ENCODE measurements at regions not wholly inside any gene's neighbourhood (a gene's known extent, or its start where the extent isn't known, plus 50 kb on each side); places are given as distances from the start of the nearest gene placed in this dataset.

DNA sequence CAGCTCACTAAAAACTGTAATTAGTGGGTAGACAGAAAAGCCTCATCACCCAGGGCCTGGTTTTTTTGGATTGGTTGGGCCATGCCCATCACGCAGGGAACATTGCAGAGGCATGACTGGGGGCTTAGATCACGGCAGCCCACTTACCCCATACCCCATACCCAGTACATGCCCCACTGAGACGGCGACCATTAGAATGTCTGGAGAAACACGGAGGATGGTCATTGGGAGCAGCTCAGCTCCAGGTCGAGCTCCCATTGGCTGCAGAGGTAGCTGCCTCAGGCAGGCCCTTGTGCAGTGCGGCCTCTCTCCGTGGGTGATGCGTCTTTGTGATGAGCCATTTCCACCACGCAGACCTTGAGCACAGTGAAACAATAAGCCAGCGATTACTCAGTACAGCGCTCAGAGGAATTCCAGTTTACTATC is 204.0 kb downstream of the GADD45G start:
- H3K27me3 ChIP-seq (replicated peaks; ENCODE audit: insufficient read depth, low read depth, low read length, poor library complexity), result no peaks in the 10 kb centered on the region
- intact Hi-C loops (cut with micrococcal nuclease; ENCODE audit: unreplicated experiment), result no loop called here
- BruUV-seq (replicated peaks), result no TSS peak
- no peak overlapping the region for H3K27ac ChIP-seq (ENCODE audit: low read depth, low read length, poor library complexity, severe bottlenecking)
- TF ChIP-seq EZH2 (IDR thresholded peaks at IDR 0.05; ENCODE audit: borderline replicate concordance, low read depth, low read length, poor library complexity, severe bottlenecking) (no peak), CTCF (conservative IDR thresholded peaks at IDR 0.05; ENCODE audit: low read depth, low read length) (no peak)
- H3K4me3 ChIP-seq (ENCODE audit: low read depth, low read length, poor library complexity, severe bottlenecking), result no peak overlapping the region
- ChIA-PET POLR2A (ENCODE audit: low non-redundant PET) (no interaction called here), CTCF (no interaction called here)
- peaks cover 16% of the 10 kb centered on the region for H3K4me1 ChIP-seq (ENCODE audit: insufficient read depth, low read length, poor library complexity, severe bottlenecking)
- no peak for DNase-seq (ENCODE audit: low spot score)
- H3K36me3 ChIP-seq (ENCODE audit: insufficient read depth, low read length, poor library complexity, severe bottlenecking), result no peaks in the 10 kb centered on the region
- H3K9me3 ChIP-seq (ENCODE audit: low read depth, low read length, poor library complexity, severe bottlenecking), result no peaks in the 10 kb centered on the region

DNA sequence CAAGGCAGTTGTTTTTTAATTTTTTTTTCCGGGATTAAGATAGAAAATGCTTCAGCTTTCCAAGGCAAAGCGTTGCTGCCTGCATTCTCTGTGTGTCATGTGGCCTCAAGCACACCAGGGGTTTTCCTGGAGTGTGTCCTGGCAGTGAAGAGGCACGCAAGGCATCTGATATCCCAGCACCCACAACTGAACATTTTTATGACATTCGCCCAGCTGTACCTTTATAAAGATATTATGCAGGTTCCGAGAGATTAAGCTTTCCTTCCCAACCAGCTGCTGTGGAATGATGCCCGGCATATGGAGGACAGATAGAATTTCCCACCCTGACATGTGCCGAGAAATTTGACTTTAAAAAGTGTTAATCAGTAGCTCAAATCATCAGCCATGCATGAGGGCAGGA is 205.6 kb downstream of the GADD45G start:
- no peaks in the 10 kb centered on the region for H3K27me3 ChIP-seq (replicated peaks; ENCODE audit: insufficient read depth, low read depth, low read length, poor library complexity)
- no peak overlapping the region for H3K27ac ChIP-seq (ENCODE audit: low read depth, low read length, poor library complexity, severe bottlenecking)
- no peak overlapping the region for H3K4me3 ChIP-seq (ENCODE audit: low read depth, low read length, poor library complexity, severe bottlenecking)
- peaks cover 16% of the 10 kb centered on the region for H3K4me1 ChIP-seq (ENCODE audit: insufficient read depth, low read length, poor library complexity, severe bottlenecking)
- H3K36me3 ChIP-seq (ENCODE audit: insufficient read depth, low read length, poor library complexity, severe bottlenecking), result no peaks in the 10 kb centered on the region
- CTCF ChIA-PET, result no interaction called here
- TF ChIP-seq EZH2 (IDR thresholded peaks at IDR 0.05; ENCODE audit: borderline replicate concordance, low read depth, low read length, poor library complexity, severe bottlenecking) (no peak), CTCF (conservative IDR thresholded peaks at IDR 0.05; ENCODE audit: low read depth, low read length) (no peak)
- intact Hi-C loops (cut with micrococcal nuclease; ENCODE audit: unreplicated experiment), result loop anchor here (10.0 kb wide), 1 partner anchor 396 kb away; no protein-coding TSS in a partner anchor
- H3K9me3 ChIP-seq (ENCODE audit: low read depth, low read length, poor library complexity, severe bottlenecking), result no peaks in the 10 kb centered on the region
- no TSS peak for BruUV-seq (replicated peaks)
- POLR2A ChIA-PET (ENCODE audit: low non-redundant PET), result no interaction called here
- DNase-seq (ENCODE audit: low spot score), result peak; percentile 77

DNA sequence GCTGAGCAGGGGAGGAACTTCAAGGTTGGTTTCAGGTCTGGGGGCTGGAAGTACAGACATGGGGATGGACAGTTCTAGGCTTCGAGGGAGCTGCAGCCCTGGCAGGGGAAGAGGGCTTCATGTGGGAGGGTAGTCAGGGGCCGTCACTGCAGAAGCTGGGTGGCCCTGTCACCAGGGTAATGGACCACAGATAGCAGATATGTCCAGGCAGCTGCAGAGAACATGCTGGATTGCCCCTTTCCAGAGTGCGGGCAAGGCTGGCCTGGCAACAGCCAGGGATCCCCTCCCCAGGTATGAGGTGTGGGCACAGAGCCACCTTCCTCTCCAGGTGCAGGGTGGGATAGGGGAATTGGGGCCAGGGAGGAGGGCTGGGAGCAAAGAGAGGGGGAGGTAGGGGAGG is 206.5 kb downstream of the GADD45G start:
- DNase-seq (ENCODE audit: low spot score), result no peak
- CTCF ChIA-PET, result no interaction called here
- peaks cover 16% of the 10 kb centered on the region for H3K4me1 ChIP-seq (ENCODE audit: insufficient read depth, low read length, poor library complexity, severe bottlenecking)

More for the DNA sequence above, 206.5 kb downstream of the GADD45G start:
- intact Hi-C loops (cut with micrococcal nuclease; ENCODE audit: unreplicated experiment), result loop anchor here (10.0 kb wide), 1 partner anchor 397 kb away; no protein-coding TSS in a partner anchor
- Histone ChIP-seq H3K27ac (ENCODE audit: low read depth, low read length, poor library complexity, severe bottlenecking) (no peak overlapping the region), H3K36me3 (ENCODE audit: insufficient read depth, low read length, poor library complexity, severe bottlenecking) (no peaks in the 10 kb centered on the region), H3K4me3 (ENCODE audit: low read depth, low read length, poor library complexity, severe bottlenecking) (no peak overlapping the region), H3K9me3 (ENCODE audit: low read depth, low read length, poor library complexity, severe bottlenecking) (no peaks in the 10 kb centered on the region), H3K27me3 (replicated peaks; ENCODE audit: insufficient read depth, low read depth, low read length, poor library complexity) (no peaks in the 10 kb centered on the region)
- no peak for TF ChIP-seq CTCF (conservative IDR thresholded peaks at IDR 0.05; ENCODE audit: low read depth, low read length)
- TF ChIP-seq EZH2 (IDR thresholded peaks at IDR 0.05; ENCODE audit: borderline replicate concordance, low read depth, low read length, poor library complexity, severe bottlenecking), result no peak
- POLR2A ChIA-PET (ENCODE audit: low non-redundant PET), result no interaction called here
- BruUV-seq (replicated peaks), result no TSS peak
